ENCODE measurements at regions not wholly inside any gene's neighbourhood (a gene's known extent, or its start where the extent isn't known, plus 50 kb on each side); places are given as distances from the start of the nearest gene placed in this dataset.

- H3K4me2 ChIP-seq (ENCODE audit: low read length) = no peak overlapping the region
- no peaks in the 10 kb centered on the region for H4K20me1 ChIP-seq (ENCODE audit: insufficient read depth)
- H3F3A ChIP-seq (ENCODE audit: insufficient read depth, low read length, poor library complexity, severe bottlenecking) = no peaks in the 10 kb centered on the region
- no peak overlapping the region for H3K4me3 ChIP-seq (ENCODE audit: low read length)
- H3K27ac ChIP-seq (ENCODE audit: low read length) = no peak overlapping the region
- H3K9me2 ChIP-seq (ENCODE audit: insufficient read depth, low read length) = no peaks in the 10 kb centered on the region
- no peak overlapping the region for H3K9ac ChIP-seq (ENCODE audit: low read length)
- no peaks in the 10 kb centered on the region for H3K9me3 ChIP-seq (ENCODE audit: low read length)
- no peaks in the 10 kb centered on the region for H3K27me3 ChIP-seq (ENCODE audit: insufficient read depth, low read depth, low read length)
- no peaks in the 10 kb centered on the region for H3K79me2 ChIP-seq (replicated peaks; ENCODE audit: insufficient read depth, low read length)
- TF ChIP-seq SMC3 (conservative IDR thresholded peaks at IDR 0.05; ENCODE audit: poor library complexity) = no peak
- TF ChIP-seq MXI1 (conservative IDR thresholded peaks at IDR 0.05; ENCODE audit: poor library complexity, severe bottlenecking) = no peak
- no peak for TF ChIP-seq POLR2AphosphoS5 (IDR thresholded peaks at IDR 0.05)
- TF ChIP-seq TAF1 (IDR thresholded peaks at IDR 0.05; ENCODE audit: low read depth) = no peak
- no peak for TF ChIP-seq EZH2 (IDR thresholded peaks at IDR 0.05; ENCODE audit: borderline replicate concordance, insufficient read depth, low read length, poor library complexity, severe bottlenecking)
- TF ChIP-seq EP300 (conservative IDR thresholded peaks at IDR 0.05; ENCODE audit: poor library complexity, severe bottlenecking) = no peak
- no peak for TF ChIP-seq CTCF (IDR thresholded peaks at IDR 0.05; ENCODE audit: poor library complexity, severe bottlenecking)
- TF ChIP-seq REST (IDR thresholded peaks at IDR 0.05; ENCODE audit: borderline replicate concordance) = no peak
- TF ChIP-seq RAD21 (conservative IDR thresholded peaks at IDR 0.05) = no peak
- no peak overlapping the region for H2AFZ ChIP-seq (ENCODE audit: low read depth, low read length)
- H3K36me3 ChIP-seq (ENCODE audit: insufficient read depth, low read length) = no peaks in the 10 kb centered on the region
These were observed 1592.6 kb downstream of the GRIK2 start for GRCh38 chr6:102986086-102986485.

- Histone ChIP-seq H3K79me2 (replicated peaks; ENCODE audit: insufficient read depth, low read length) (no peaks in the 10 kb centered on the region), H3K9me2 (ENCODE audit: insufficient read depth, low read length) (no peaks in the 10 kb centered on the region), H3F3A (ENCODE audit: insufficient read depth, low read length, poor library complexity, severe bottlenecking) (peaks cover 3% of the 10 kb centered on the region), H3K36me3 (ENCODE audit: insufficient read depth, low read length) (no peaks in the 10 kb centered on the region), H4K20me1 (ENCODE audit: insufficient read depth) (no peaks in the 10 kb centered on the region), H2AFZ (ENCODE audit: low read depth, low read length) (no peak overlapping the region), H3K27ac (ENCODE audit: low read length) (no peak overlapping the region), H3K27me3 (ENCODE audit: insufficient read depth, low read depth, low read length) (no peaks in the 10 kb centered on the region), H3K4me2 (ENCODE audit: low read length) (no peak overlapping the region), H3K9me3 (ENCODE audit: low read length) (no peaks in the 10 kb centered on the region), H3K9ac (ENCODE audit: low read length) (no peak overlapping the region), H3K4me3 (ENCODE audit: low read length) (no peak overlapping the region)
- TF ChIP-seq EP300 (conservative IDR thresholded peaks at IDR 0.05; ENCODE audit: poor library complexity, severe bottlenecking) (no peak), REST (IDR thresholded peaks at IDR 0.05; ENCODE audit: borderline replicate concordance) (no peak), MXI1 (conservative IDR thresholded peaks at IDR 0.05; ENCODE audit: poor library complexity, severe bottlenecking) (no peak), EZH2 (IDR thresholded peaks at IDR 0.05; ENCODE audit: borderline replicate concordance, insufficient read depth, low read length, poor library complexity, severe bottlenecking) (no peak), CTCF (IDR thresholded peaks at IDR 0.05; ENCODE audit: poor library complexity, severe bottlenecking) (no peak), TAF1 (IDR thresholded peaks at IDR 0.05; ENCODE audit: low read depth) (no peak), SMC3 (conservative IDR thresholded peaks at IDR 0.05; ENCODE audit: poor library complexity) (no peak), POLR2AphosphoS5 (IDR thresholded peaks at IDR 0.05) (no peak), RAD21 (conservative IDR thresholded peaks at IDR 0.05) (no peak)
These were observed 1590.8 kb downstream of the GRIK2 start for GRCh38 chr6:102984357-102984756.
